Fibroblast of the aortic adventitia (primary cell): ENCODE measurements at regions not wholly inside any gene's neighbourhood (a gene's known extent, or its start where the extent isn't known, plus 50 kb on each side); places are given as distances from the start of the nearest gene placed in this dataset.

Source experiments
- DNase-seq: peaks from one replicate; pipeline ENCODE4 v3.0.0-alpha.2; 2010; ENCODE audit warnings: low read depth
- H3K4me3 ChIP-seq: 2 replicates; pipeline ENCODE4 v1.5.1; 2011; ENCODE audit warnings: low read depth, mild to moderate bottlenecking, control low read depth, low read length, moderate library complexity
- TF ChIP-seq, protein P1 (sequence below): IDR thresholded peaks from 2 replicates; pipeline ENCODE4 v1.5.1; 2011; ENCODE audit warnings: mild to moderate bottlenecking, low read length, control low read depth, inconsistent platforms; ENCODE audit not compliant: insufficient read depth

GRCh38 chr6:166019214-166019613 is 148.4 kb downstream of the TBXT start:
- TF ChIP-seq, protein P1, sequence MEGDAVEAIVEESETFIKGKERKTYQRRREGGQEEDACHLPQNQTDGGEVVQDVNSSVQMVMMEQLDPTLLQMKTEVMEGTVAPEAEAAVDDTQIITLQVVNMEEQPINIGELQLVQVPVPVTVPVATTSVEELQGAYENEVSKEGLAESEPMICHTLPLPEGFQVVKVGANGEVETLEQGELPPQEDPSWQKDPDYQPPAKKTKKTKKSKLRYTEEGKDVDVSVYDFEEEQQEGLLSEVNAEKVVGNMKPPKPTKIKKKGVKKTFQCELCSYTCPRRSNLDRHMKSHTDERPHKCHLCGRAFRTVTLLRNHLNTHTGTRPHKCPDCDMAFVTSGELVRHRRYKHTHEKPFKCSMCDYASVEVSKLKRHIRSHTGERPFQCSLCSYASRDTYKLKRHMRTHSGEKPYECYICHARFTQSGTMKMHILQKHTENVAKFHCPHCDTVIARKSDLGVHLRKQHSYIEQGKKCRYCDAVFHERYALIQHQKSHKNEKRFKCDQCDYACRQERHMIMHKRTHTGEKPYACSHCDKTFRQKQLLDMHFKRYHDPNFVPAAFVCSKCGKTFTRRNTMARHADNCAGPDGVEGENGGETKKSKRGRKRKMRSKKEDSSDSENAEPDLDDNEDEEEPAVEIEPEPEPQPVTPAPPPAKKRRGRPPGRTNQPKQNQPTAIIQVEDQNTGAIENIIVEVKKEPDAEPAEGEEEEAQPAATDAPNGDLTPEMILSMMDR = no peak
- no peak for DNase-seq
- no peak overlapping the region for H3K4me3 ChIP-seq

- no peak for DNase-seq
- no peak overlapping the region for H3K4me3 ChIP-seq
- TF ChIP-seq, protein P1 = no peak
Measured at GRCh38 chr6:166017032-166017635, 150.5 kb downstream of the TBXT start.

DNA sequence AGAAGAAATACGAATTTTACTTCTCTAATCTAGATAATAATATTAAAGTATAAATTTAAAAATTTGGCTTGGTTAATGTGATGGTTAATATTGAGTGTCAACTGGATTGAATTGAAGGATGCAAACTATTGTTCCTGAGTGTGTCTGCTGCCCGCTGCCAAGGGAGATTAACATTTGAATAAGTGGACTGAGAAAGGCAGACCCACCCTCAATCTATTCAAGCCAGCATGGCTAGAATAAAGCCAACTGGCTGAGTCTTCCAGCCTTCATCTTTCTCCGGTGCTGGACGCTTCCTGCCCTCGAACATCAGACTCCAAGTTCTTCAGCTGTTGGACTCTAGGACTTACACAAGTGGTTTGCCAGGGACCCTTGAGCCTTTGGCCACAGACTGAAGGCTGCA is 152.7 kb downstream of the TBXT start:
- H3K4me3 ChIP-seq = no peak overlapping the region
- TF ChIP-seq, protein P1 = no peak
- no peak for DNase-seq

GRCh38 chr6:166010136-166010960 is 157.3 kb downstream of the TBXT start:
- no peak for DNase-seq
- no peak overlapping the region for H3K4me3 ChIP-seq
- TF ChIP-seq, protein P1 = no peak

GRCh38 chr6:166009385-166010031 is 158.1 kb downstream of the TBXT start:
- TF ChIP-seq, protein P1 = no peak
- H3K4me3 ChIP-seq = peak overlapping the region; percentile 66
- DNase-seq = no peak

- peak; percentile 79 for DNase-seq
- TF ChIP-seq, protein P1 = peak; percentile 23
- H3K4me3 ChIP-seq = peak overlapping the region; percentile 66
Measured at GRCh38 chr6:166008441-166009369, 158.9 kb downstream of the TBXT start.
